NCI-H146 treated with DMSO at 0.1 percent for 48 hours (cell line): ENCODE measurements at regions not wholly inside any gene's neighbourhood (a gene's known extent, or its start where the extent isn't known, plus 50 kb on each side); places are given as distances from the start of the nearest gene placed in this dataset.

Experiments
- DNase-seq: peaks from one replicate; lab custom pipeline; 2025; ENCODE audit not compliant: unreplicated experiment; lab: John Stamatoyannopoulos, UW

DNA sequence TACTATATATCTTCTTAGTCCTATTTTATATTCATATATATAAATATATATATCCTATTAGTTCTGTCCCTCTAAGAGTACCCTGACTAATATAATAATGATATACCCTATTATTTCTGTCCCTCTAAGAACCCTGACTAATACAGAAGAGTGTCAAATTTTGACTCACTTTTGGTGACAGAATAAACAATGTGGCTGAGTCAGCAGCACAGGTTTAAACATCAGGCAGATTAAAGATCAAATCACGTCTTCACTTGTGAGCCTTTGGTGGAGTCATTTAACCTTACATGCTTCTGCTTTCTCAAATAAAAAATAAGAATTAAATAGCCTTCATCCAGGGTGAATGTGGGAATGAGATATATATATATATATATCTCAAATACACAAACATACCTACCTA lies 615.9 kb upstream of the GCFC2 start:
- no peak for DNase-seq

GRCh38 chr2:76323381-76323780 lies 612.7 kb upstream of the GCFC2 start:
- no peak for DNase-seq

- DNase-seq = no peak
Observed at GRCh38 chr2:76320716-76321115, 610.0 kb upstream of the GCFC2 start.

- DNase-seq = no peak
Observed at GRCh38 chr2:76318848-76319360, 608.2 kb upstream of the GCFC2 start.

- DNase-seq = peak; percentile 56
Observed at GRCh38 chr2:76316691-76317090, 606.0 kb upstream of the GCFC2 start.

DNA sequence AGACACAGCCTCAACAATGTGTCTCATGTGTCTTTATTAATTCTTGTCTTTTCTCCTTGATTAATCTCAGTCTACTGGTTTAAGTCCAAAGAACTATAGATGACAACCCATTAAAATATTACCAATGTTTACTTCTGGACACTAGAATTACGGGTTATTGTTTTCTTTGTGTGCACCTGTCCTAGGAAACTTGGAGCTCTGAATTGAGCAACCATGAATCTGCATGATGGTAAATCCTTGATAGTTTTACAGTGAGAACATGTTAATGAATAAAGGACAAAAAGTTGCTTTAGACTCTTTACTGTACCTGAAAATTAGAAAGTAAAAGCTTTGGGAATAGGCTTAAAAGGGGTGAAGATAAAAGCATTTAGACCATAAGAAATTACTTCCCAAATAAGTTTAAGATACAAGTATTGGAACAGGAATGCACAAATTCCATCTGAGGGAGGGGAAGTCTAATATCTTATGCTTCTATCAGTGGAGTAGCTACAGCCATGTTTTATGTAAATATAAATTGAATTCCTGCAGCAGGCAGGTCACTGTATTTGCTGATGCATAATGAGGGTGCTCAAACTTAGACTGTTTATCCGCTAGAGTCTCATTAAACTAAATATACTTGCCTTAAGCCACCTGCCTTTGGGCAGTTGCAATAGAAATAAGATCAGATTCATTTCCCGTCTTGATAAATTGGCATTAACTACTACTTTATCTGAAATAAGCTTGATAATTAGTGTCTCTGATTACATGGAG lies 603.7 kb upstream of the GCFC2 start:
- DNase-seq = peak; percentile 15

GRCh38 chr2:76312236-76312635 lies 601.5 kb upstream of the GCFC2 start:
- DNase-seq = no peak

GRCh38 chr2:76311728-76312127 lies 601.0 kb upstream of the GCFC2 start:
- no peak for DNase-seq

- no peak for DNase-seq
Observed at GRCh38 chr2:76310894-76311633, 600.3 kb upstream of the GCFC2 start.

GRCh38 chr2:76307495-76307894 lies 596.8 kb upstream of the GCFC2 start:
- no peak for DNase-seq

GRCh38 chr2:76298041-76298440 lies 587.3 kb upstream of the GCFC2 start:
- peak; percentile 9 for DNase-seq

DNA sequence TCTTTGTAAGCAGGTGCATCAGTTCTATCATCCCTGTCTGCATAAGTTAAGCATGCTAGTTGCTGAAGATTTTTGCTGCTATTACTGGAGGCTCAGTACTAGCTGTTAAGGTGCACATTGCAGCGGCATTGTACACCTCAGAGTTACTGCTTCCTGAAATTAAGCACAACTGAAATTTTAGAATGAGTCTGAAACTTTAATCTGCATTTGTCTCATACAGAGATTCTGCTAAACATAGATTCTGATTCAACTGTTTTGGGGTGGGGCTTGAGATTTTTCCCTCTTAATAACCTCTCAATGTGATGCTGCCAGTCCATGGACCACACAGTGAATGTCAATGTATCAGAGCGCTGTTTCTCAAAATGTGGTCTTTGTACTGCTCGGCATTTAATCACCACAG lies 585.7 kb upstream of the GCFC2 start:
- no peak for DNase-seq

- peak; percentile 48 for DNase-seq
Observed at GRCh38 chr2:76295762-76296161, 585.0 kb upstream of the GCFC2 start.

- no peak for DNase-seq
Observed at GRCh38 chr2:76288598-76288997, 577.9 kb upstream of the GCFC2 start.

DNA sequence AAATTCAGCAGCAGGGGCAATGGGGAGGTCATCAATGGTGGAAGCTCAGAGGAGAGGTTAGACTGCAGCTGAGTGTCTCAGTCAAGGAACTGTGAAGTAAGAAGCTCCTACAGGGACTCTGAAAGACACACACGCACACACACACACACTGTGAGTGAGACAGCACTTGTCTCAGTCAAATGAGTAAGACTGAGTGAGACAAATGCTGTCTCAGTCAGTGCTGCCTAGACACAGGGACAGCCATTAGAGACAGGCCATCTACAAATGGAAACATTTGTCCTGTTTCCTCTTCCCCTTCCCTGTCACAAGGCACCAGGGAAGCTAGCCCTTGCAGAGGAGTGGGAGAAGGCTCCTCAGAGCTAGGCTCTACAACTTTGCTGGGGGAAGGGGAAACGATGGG lies 577.4 kb upstream of the GCFC2 start:
- no peak for DNase-seq

DNA sequence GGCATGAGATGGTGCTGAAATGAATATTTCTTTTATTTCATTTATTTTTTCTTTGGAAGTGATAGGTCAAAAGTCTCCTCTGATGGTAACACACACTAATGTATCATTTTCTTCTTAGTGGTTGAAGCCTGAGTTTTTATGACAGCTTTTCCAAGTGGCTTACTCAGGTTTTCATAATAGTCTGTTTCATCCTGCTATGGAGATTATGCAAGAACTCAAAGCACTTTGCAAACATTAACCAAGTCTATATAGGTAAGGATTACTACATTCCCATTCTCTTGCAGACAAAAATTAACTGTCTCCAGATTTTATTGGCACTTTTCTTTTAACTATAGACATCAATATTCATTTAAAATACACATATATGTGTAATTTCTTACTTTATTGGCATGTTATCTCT lies 572.6 kb upstream of the GCFC2 start:
- DNase-seq = no peak

GRCh38 chr2:76281156-76281841 lies 570.6 kb upstream of the GCFC2 start:
- peak; percentile 11 for DNase-seq

DNA sequence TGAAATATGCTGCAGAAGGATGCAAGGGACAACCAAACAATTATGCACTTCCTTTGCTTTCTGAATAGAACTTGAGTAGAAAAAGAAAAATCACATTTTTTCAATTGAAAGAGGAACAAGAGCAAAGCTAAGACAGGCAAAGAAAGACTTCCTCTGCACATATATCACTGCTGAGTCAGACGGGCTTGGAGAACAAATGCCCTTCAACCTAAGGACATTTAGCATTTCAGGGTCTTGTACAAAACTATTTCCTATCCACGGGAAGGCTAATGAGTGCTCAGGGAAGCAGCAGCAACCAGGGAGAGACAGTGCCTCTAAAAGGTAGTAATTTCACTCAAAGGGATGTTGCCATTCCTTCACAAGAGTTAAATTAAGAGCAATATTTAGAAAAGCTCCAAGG lies 570.0 kb upstream of the GCFC2 start:
- DNase-seq = no peak

- DNase-seq = no peak
Observed at GRCh38 chr2:76279142-76279541, 568.4 kb upstream of the GCFC2 start.

DNA sequence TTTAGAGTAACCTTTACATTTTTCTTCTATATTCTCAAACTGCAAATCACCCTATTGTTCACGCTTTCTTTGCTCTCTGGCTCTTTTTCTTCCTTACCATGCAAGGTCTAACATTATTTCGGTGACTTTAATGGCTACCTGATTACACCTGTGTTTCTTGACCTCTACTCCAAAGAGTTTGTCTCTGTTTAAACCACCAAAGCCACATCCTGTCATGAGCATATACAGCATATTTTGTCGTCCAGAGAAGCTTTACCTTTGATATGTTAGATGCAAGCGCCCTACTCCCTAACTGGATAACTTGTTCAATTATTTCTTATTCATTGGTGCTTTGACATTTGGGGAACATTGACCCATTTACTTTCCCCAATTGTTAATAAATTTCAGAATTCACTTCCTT lies 565.1 kb upstream of the GCFC2 start:
- no peak for DNase-seq

GRCh38 chr2:76274676-76275075 lies 564.0 kb upstream of the GCFC2 start:
- DNase-seq = no peak

DNA sequence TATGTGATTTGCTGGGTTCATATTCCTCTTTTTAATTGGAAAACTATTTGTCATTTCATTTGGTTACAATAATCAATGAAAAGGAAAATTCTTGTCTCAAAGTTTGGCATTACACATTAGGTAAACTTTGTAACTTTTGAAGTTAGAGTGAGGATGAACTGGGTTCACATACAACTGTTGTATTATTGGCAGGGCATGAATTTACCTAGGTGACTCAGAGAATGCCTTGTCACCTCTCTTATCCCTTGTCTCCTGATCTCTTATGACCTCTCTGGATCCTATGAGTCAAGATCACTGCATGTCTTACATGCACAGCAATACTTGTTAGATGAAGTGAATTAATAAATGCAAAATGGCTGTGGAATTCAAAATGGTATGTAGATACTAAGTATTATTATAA lies 563.4 kb upstream of the GCFC2 start:
- no peak for DNase-seq
